OCI-LY7 (cell line): ENCODE measurements at regions not wholly inside any gene's neighbourhood (a gene's known extent, or its start where the extent isn't known, plus 50 kb on each side); places are given as distances from the start of the nearest gene placed in this dataset.

Source experiments
- EZH2phosphoT487 ChIP-seq: fragments of 200-600 bp; sonication (generic); IDR thresholded peaks from 2 replicates; pipeline ENCODE4 v1.6.1; 2018; ENCODE audit warnings: low read depth, borderline replicate concordance, mild to moderate bottlenecking, mixed run types, antibody characterized with exemption, low read length, moderate library complexity, mixed read lengths
- TF ChIP-seq, protein P1 (sequence below): fragments of 200-600 bp; sonication (generic); conservative IDR thresholded peaks from 2 replicates; pipeline ENCODE4 v1.5.1; 2014; ENCODE audit warnings: mild to moderate bottlenecking, antibody characterized with exemption, low read length, moderate library complexity, mixed read lengths

DNA sequence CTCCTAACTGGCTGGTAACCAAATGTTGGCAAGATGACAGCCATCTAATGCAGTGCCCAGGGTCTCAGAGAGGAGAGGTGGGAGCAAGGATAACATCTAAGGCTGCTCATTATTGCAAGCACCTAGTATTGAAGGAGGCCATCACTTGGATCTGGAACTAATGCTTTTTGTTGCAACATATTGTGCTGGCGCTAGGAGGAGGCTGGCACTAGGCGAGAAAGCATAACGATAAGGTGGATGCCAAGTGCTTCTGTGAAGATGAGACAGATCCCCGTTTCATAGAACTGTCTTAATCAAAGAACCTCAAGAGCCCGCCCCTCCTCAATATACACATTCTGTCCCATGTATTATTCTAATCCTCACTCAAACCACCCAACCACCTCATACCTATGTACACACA is 774.0 kb downstream of the VRK1 start:
- TF ChIP-seq, protein P1, sequence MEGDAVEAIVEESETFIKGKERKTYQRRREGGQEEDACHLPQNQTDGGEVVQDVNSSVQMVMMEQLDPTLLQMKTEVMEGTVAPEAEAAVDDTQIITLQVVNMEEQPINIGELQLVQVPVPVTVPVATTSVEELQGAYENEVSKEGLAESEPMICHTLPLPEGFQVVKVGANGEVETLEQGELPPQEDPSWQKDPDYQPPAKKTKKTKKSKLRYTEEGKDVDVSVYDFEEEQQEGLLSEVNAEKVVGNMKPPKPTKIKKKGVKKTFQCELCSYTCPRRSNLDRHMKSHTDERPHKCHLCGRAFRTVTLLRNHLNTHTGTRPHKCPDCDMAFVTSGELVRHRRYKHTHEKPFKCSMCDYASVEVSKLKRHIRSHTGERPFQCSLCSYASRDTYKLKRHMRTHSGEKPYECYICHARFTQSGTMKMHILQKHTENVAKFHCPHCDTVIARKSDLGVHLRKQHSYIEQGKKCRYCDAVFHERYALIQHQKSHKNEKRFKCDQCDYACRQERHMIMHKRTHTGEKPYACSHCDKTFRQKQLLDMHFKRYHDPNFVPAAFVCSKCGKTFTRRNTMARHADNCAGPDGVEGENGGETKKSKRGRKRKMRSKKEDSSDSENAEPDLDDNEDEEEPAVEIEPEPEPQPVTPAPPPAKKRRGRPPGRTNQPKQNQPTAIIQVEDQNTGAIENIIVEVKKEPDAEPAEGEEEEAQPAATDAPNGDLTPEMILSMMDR, result no peak
- no peak for TF ChIP-seq EZH2phosphoT487
